K562 (cell line): ENCODE measurements at regions not wholly inside any gene's neighbourhood (a gene's known extent, or its start where the extent isn't known, plus 50 kb on each side); places are given as distances from the start of the nearest gene placed in this dataset.

Source experiments
- ATAC-seq: fragments of 200-7000 bp; cut with Tn5 transposase; 3 replicates; pipeline ENCODE4 v1.9.1; 2020; ENCODE audit warnings: moderate library complexity
- BruUV-seq: library from RNA; stranded (reverse); fragments of 400-500 nt; replicated peaks from 2 replicates; lab custom pipeline; 2021; lab: Mats Ljungman, UMichigan
- CTCF ChIA-PET: fragments of 300-600 bp; formaldehyde crosslinking; extraction: SDS; loops from one replicate; lab custom pipeline; 2021; ENCODE audit warnings: low intra/inter-chr PET ratio; lab: Yijun Ruan, JAX
- POLR2A ChIA-PET: fragments of 300-600, 350-650 bp; sonication (Branson Sonifier 250); formaldehyde crosslinking; extraction: SDS; loops from one replicate; lab custom pipeline; 2021; ENCODE audit warnings: antibody characterized with exemption, inconsistent platforms; lab: Yijun Ruan, JAX
- DNase-seq, 4 experiments: peaks; one replicate each; pipeline versions ENCODE4 v3.0.0 to v3.0.0-alpha.2; 2011 to 2018; ENCODE audit warnings: low spot score in 3 of 4, mixed read lengths in 3 of 4; ENCODE audit errors: extremely low read depth in 1 of 4
- FAIRE-seq: peaks from 2 replicates; lab custom pipeline; 2011; peaks lifted over from hg19 to GRCh38; lab: Jason Lieb, UNC
- H2AFZ ChIP-seq: 2 replicates; pipeline ENCODE4 v1.6.0; 2011; ENCODE audit warnings: low read depth, low read length, control low read depth, inconsistent platforms
- H3K27ac ChIP-seq: fragments of 200-600 bp; 3 replicates; pipeline ENCODE4 v1.8.0; 2011; ENCODE audit warnings: low read depth, mild to moderate bottlenecking, control low read depth, inconsistent platforms, low read length, moderate library complexity, mixed read lengths; ENCODE audit errors: extremely low read depth
- H3K27me3 ChIP-seq, 2 experiments: fragments of 300-600 bp in 1 of 2; 2 replicates in 1 of 2; 3 replicates in 1 of 2; pipeline versions ENCODE4 v1.6.0 to v1.8.0; 2011; ENCODE audit warnings: inconsistent platforms in 2 of 2, low read length in 2 of 2, mild to moderate bottlenecking in 1 of 2, mixed read lengths in 1 of 2, moderate library complexity in 1 of 2; ENCODE audit not compliant: control insufficient read depth in 2 of 2, insufficient read depth in 2 of 2
- H3K36me3 ChIP-seq: fragments of 300-600 bp; 3 replicates; pipeline ENCODE4 v1.8.0; 2011; ENCODE audit warnings: mild to moderate bottlenecking, low read length, inconsistent platforms; ENCODE audit not compliant: control insufficient read depth, insufficient read depth
- H3K4me1 ChIP-seq, 2 experiments: fragments of 200-600 bp in 1 of 2; replicated peaks in 1 of 2; 2 replicates in 1 of 2; 3 replicates in 1 of 2; pipeline versions ENCODE4 v1.5.1 to v1.8.0; 2011; ENCODE audit warnings: inconsistent platforms in 2 of 2, low read length in 2 of 2, mild to moderate bottlenecking in 1 of 2, mixed read lengths in 1 of 2, moderate library complexity in 1 of 2; ENCODE audit not compliant: control insufficient read depth in 2 of 2, insufficient read depth in 2 of 2
- H3K4me2 ChIP-seq: 2 replicates; pipeline ENCODE4 v1.6.1; 2011; ENCODE audit warnings: low read length, control low read depth, inconsistent platforms, mixed read lengths; ENCODE audit not compliant: insufficient read depth
- H3K4me3 ChIP-seq: fragments of 200-600 bp; sonication (generic), shearing (Covaris generic); 2 replicates; pipeline ENCODE4 v1.5.1; 2016; ENCODE audit warnings: control low read depth, inconsistent platforms
- H3K79me2 ChIP-seq: fragments of 200-600 bp; 3 replicates; pipeline ENCODE4 v1.8.0; 2011; ENCODE audit warnings: low read length, inconsistent platforms; ENCODE audit not compliant: control insufficient read depth, insufficient read depth
- H3K9ac ChIP-seq, 2 experiments: 2 replicates each; pipeline versions ENCODE4 v1.6.0 to v1.6.1; 2011; ENCODE audit warnings: low read depth in 2 of 2, low read length in 2 of 2, control low read depth in 1 of 2, inconsistent platforms in 1 of 2, mild to moderate bottlenecking in 1 of 2, mixed read lengths in 1 of 2; ENCODE audit not compliant: insufficient read depth in 1 of 2
- H3K9me1 ChIP-seq: one replicate; pipeline ENCODE4 v1.6.0; 2011; ENCODE audit warnings: inconsistent platforms, mild to moderate bottlenecking, low read length, moderate library complexity; ENCODE audit not compliant: control insufficient read depth, insufficient read depth
- H3K9me3 ChIP-seq: replicated peaks from 2 replicates; pipeline ENCODE4 v1.5.1; 2011; ENCODE audit warnings: low read depth, low read length, inconsistent platforms; ENCODE audit not compliant: control insufficient read depth, insufficient read depth
- H4K20me1 ChIP-seq: replicated peaks from 2 replicates; pipeline ENCODE4 v1.6.1; 2011; ENCODE audit warnings: low read length, inconsistent platforms, mixed read lengths; ENCODE audit not compliant: control insufficient read depth, insufficient read depth
- ZFPM2 ChIP-seq: fragments of 250-450 bp; sonication (Bioruptor Pico); IDR thresholded peaks from 2 replicates; pipeline ENCODE4 v1.5.1; 2022; ENCODE audit warnings: mild to moderate bottlenecking
- WGBS: fragments of 100-300 bp; shearing (Covaris generic); methylation state at CpG from one replicate; pipeline ENCODE4 v1.1.6; 2016; ENCODE audit warnings: low coverage, mixed read lengths; ENCODE audit not compliant: insufficient coverage; ENCODE audit errors: missing lambda C conversion rate; 5-methylcytosine and 5-hydroxymethylcytosine counted together
- in situ Hi-C: fragments of 300-500 bp; cut with MboI; formaldehyde crosslinking; loops from 4 replicates; pipeline ENCODE4 v1.15.0; 2018; ENCODE audit warnings: inconsistent platforms, mixed read lengths
- intact Hi-C: fragments of 100-400 bp; cut with micrococcal nuclease; formaldehyde crosslinking; loops from 2 replicates; pipeline ENCODE4 v1.14.2; 2022
- TF ChIP-seq, protein P1 (sequence below): fragments of 450-650 bp; formaldehyde crosslinking; IDR thresholded peaks from 2 replicates; pipeline ENCODE4 v1.4.0; 2020; ENCODE audit warnings: mild to moderate bottlenecking, moderate library complexity
- TF ChIP-seq, protein P2 (sequence below): sonication (generic); formaldehyde crosslinking; IDR thresholded peaks from 2 replicates; pipeline ENCODE4 v1.8.0; 2022; ENCODE audit warnings: mild to moderate bottlenecking, missing genetic modification reagents, borderline replicate concordance
- TF ChIP-seq, protein P3 (sequence below), 2 experiments: fragments of 450-650 bp in 1 of 2; sonication (generic) in 1 of 2; formaldehyde crosslinking in 1 of 2; IDR thresholded peaks in 1 of 2; conservative IDR thresholded peaks in 1 of 2; 2 replicates each; pipeline versions ENCODE4 v1.6.1 to v1.8.1; 2016 to 2023; ENCODE audit warnings: mild to moderate bottlenecking in 2 of 2, moderate library complexity in 2 of 2, inconsistent platforms in 1 of 2, missing genetic modification reagents in 1 of 2

GRCh38 chr7:13174991-13175390, 487.6 kb downstream of the ARL4A start:
- H3K27me3 ChIP-seq = no peaks in the 10 kb centered on the region
- H3K27ac ChIP-seq = no peak overlapping the region
- H3K79me2 ChIP-seq = no peaks in the 10 kb centered on the region
- H3K9me3 ChIP-seq = no peaks in the 10 kb centered on the region
- CTCF ChIA-PET = no interaction called here
- intact Hi-C loops = no loop called here
- H3K36me3 ChIP-seq = no peaks in the 10 kb centered on the region
- H4K20me1 ChIP-seq = no peaks in the 10 kb centered on the region
- no peak overlapping the region for H3K9ac ChIP-seq
- POLR2A ChIA-PET = no interaction called here
- ATAC-seq = no peak
- H3K4me2 ChIP-seq = no peak overlapping the region
- BruUV-seq = no TSS peak
- no peak for DNase-seq
- H3K9me1 ChIP-seq = no peaks in the 10 kb centered on the region
- no peak overlapping the region for H3K4me3 ChIP-seq
- WGBS = 45% methylated on average over 1 of the region's 1 CpG
- TF ChIP-seq, protein P1, sequence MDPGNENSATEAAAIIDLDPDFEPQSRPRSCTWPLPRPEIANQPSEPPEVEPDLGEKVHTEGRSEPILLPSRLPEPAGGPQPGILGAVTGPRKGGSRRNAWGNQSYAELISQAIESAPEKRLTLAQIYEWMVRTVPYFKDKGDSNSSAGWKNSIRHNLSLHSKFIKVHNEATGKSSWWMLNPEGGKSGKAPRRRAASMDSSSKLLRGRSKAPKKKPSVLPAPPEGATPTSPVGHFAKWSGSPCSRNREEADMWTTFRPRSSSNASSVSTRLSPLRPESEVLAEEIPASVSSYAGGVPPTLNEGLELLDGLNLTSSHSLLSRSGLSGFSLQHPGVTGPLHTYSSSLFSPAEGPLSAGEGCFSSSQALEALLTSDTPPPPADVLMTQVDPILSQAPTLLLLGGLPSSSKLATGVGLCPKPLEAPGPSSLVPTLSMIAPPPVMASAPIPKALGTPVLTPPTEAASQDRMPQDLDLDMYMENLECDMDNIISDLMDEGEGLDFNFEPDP = no peak
- TF ChIP-seq, protein P2, sequence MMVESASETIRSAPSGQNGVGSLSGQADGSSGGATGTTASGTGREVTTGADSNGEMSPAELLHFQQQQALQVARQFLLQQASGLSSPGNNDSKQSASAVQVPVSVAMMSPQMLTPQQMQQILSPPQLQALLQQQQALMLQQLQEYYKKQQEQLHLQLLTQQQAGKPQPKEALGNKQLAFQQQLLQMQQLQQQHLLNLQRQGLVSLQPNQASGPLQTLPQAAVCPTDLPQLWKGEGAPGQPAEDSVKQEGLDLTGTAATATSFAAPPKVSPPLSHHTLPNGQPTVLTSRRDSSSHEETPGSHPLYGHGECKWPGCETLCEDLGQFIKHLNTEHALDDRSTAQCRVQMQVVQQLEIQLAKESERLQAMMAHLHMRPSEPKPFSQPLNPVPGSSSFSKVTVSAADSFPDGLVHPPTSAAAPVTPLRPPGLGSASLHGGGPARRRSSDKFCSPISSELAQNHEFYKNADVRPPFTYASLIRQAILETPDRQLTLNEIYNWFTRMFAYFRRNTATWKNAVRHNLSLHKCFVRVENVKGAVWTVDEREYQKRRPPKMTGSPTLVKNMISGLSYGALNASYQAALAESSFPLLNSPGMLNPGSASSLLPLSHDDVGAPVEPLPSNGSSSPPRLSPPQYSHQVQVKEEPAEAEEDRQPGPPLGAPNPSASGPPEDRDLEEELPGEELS (CRISPR knock-in tag) = no peak
- TF ChIP-seq ZFPM2 = no peak
- TF ChIP-seq, protein P3, sequence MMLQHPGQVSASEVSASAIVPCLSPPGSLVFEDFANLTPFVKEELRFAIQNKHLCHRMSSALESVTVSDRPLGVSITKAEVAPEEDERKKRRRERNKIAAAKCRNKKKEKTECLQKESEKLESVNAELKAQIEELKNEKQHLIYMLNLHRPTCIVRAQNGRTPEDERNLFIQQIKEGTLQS (IDR thresholded peaks at IDR 0.05) = 0 out of 2 replicates have a peak, but pooled peaks have one; percentile 9
- TF ChIP-seq, protein P3 (CRISPR knock-in tag; conservative IDR thresholded peaks at IDR 0.05) = no peak
- TF ChIP-seq, all 486 proteins: peak for 1
- Histone ChIP-seq H2AFZ (no peak overlapping the region), H3K4me1 (peaks cover 0 to 2% of the 10 kb centered on the region in 2 experiments; a peak in 1 of 5 replicates)
- in situ Hi-C loops = no loop called here
- FAIRE-seq = no peak
